NCI-H2081 treated with DMSO at 0.1 percent for 48 hours (cell line): ENCODE measurements at regions not wholly inside any gene's neighbourhood (a gene's known extent, or its start where the extent isn't known, plus 50 kb on each side); places are given as distances from the start of the nearest gene placed in this dataset.

ENCODE experiments used
- DNase-seq: peaks from one replicate; lab custom pipeline; 2025; lab: John Stamatoyannopoulos, UW

GRCh38 chr5:74316064-74316603 is 324.4 kb downstream of the ENC1 start:
- DNase-seq, result no peak

DNA sequence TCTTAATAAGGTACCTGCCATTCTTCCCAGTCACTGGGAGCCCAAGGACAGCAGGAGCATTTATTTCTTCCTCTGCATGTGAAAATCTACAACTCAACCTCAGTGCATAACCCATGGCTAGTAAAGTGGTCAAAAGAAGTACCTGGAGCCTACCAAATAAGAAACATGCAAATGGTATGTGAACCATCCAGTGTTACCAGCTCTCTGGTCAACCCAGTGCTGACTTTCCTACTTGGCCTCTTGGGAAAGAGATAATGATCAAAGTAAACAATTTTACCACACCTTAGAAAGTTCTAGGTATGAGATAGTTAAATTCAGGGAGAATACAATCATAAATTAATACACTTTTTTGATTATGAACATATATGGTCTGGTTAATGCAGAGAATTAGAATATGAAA is 325.6 kb downstream of the ENC1 start:
- DNase-seq, result no peak

GRCh38 chr5:74313896-74314295 is 326.6 kb downstream of the ENC1 start:
- no peak for DNase-seq

GRCh38 chr5:74312746-74313145 is 327.8 kb downstream of the ENC1 start:
- DNase-seq, result no peak

GRCh38 chr5:74311961-74312360 is 328.6 kb downstream of the ENC1 start:
- no peak for DNase-seq

- no peak for DNase-seq
These were observed 329.3 kb downstream of the ENC1 start for GRCh38 chr5:74310997-74311930.

DNA sequence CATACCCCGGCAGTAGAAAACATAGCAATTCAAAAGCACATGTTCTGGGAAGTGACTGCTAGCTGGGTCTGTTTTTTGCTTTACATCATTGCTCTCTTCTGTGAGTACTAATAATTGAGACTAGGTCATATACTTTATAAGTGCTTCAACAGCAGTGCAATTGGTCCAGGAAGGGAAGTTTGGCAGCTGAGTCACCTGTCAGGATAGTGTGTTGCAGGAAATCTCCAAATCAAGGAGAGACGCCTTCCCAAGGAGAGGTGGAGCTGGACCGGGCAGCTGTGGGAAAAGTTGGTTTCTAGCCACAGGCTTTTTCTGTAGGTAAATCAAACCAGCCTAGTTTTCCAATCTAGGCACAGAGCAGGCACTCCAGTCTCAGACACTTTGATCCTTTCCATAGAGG is 330.1 kb downstream of the ENC1 start:
- no peak for DNase-seq

- DNase-seq, result no peak
These were observed 331.5 kb downstream of the ENC1 start for GRCh38 chr5:74309050-74309449.

- DNase-seq, result no peak
These were observed 333.7 kb downstream of the ENC1 start for GRCh38 chr5:74306845-74307244.

DNA sequence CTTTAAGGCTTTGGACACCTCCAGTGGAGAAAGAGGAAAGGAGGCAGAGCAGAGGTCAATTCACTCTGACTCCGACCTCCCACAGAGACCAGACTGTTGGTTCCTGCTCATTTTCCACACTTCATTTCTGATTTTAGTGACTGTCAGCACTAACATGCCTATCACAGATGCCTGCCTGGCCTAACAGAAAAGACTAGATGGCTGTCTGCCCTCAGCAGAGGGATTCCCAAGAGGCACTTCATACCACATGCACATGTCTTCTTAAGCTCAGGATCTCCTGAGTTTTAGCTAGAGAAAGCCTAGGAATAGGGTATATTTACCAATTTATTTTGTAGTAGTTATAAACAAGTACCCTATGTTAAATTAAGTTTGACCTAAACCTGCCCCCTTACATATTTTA is 336.0 kb downstream of the ENC1 start:
- no peak for DNase-seq

GRCh38 chr5:74303578-74303977 is 336.9 kb downstream of the ENC1 start:
- DNase-seq, result no peak

DNA sequence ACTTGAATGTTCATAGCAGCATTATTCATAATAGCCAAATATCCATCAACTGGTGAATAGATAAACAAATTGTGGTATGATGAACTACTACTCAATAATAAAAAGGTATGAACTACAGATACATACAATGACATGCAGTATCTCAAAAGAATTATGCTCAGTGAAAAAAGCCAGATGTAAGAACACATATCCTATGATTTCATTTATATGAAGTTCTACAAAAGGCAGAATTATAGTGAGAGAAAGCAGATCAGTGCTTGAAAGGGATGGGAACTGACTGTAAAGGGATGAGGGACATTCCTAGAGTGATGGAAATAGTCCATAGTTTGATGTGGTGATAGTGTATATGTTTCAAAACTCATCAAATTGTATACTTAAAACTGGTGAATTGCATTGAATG is 339.0 kb downstream of the ENC1 start:
- DNase-seq, result no peak

DNA sequence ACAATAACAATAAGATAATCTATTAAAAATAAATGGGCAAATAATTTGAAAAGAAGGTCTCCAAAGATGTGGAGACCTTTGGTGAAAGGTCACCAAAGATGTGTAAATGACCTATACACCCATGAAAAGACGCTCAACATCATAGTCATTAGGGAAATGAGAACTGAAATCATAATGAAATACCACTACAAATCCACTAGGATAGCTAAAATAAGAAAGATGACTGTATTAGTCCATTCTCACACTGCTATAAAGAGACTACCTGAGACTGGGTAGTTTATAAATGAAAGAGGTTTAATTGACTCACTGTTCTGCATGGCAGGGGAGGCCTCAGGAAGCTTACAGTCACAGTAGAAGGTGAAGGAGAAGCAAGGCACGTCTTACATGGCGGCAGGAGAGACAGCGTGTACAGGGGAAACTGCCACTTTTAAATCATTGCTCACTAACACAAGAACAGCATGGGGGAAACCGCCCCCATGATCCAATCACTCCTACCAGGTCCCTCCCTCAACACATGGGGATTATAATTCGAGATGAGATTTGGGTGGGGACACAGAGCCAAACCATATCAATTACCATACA is 339.6 kb downstream of the ENC1 start:
- DNase-seq, result no peak

DNA sequence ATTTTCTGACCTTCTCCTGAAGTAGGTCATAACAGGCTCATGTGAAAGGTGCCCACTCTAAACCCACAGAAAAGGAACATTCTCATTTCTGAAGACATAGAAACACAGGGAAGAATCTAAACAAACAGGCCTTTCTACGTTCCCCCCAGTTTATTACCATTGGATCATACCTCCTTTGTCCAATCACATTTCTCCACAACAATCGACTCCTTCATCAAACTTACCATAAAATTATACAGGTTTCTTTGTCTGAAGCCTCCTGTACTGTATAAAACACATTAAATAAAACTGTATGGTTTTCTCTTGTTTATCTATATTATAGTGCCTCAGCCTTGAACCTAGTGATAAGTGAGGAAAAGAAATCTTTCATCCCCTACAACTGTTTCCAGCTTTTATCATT is 340.7 kb downstream of the ENC1 start:
- no peak for DNase-seq

DNA sequence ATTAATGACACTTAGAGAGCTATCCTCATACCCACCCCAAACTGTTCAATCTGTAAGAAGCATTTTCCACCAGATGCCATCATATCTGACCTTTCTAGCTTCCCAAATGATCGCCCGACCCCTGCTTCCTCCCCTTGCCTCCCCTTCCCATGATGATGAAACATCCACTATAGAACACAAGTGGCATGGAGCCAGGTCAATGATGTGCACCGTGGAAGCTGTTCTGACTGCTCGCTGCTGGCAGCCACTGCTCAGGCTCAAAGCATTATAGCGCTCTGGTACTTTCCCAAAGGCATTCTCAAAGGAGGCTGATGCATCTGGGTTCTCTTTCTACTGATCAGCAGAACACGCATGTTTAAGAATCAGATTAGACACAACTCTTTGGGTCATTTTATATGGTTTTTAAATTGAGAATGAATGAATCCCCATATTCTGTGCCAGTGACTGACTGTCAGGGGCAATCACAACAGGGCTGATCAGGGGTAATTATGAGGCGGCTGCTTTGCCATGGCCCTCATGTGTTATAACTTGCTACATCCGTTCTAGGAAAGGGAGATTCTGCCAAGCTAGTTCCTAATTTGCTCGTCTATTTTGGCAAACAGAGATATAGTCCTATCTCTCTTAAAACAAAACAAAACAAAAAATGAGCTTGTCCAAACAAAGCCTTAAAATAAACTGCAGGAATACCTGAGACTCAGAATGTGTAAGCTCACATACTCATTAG is 343.7 kb downstream of the ENC1 start:
- DNase-seq, result no peak

- no peak for DNase-seq
These were observed 344.9 kb downstream of the ENC1 start for GRCh38 chr5:74295676-74296075.

GRCh38 chr5:74295141-74295540 is 345.4 kb downstream of the ENC1 start:
- no peak for DNase-seq

DNA sequence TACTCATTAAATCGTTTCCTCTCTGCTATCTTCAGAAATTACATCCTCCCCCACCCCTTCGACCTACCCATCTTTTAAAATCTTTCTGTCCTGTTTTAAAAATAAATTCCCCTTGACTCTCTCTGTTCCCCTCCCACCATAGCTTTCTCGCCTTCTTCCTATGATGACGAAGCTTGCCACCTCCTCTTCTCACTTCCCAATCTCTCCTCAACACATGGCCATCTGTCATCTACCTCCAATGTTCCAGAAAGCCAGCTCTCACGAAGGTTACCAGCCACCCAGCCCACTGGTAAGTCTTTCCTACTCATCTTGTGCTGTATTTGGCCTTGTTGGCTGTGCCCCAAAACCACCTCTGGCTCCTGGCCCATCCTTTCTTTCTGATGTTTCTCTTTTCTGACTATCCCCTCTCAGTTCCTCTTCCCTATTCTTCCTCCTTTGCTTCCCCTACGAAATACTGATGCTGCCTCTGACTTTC is 346.3 kb downstream of the ENC1 start:
- no peak for DNase-seq

GRCh38 chr5:74293182-74293581 is 347.3 kb downstream of the ENC1 start:
- no peak for DNase-seq

DNA sequence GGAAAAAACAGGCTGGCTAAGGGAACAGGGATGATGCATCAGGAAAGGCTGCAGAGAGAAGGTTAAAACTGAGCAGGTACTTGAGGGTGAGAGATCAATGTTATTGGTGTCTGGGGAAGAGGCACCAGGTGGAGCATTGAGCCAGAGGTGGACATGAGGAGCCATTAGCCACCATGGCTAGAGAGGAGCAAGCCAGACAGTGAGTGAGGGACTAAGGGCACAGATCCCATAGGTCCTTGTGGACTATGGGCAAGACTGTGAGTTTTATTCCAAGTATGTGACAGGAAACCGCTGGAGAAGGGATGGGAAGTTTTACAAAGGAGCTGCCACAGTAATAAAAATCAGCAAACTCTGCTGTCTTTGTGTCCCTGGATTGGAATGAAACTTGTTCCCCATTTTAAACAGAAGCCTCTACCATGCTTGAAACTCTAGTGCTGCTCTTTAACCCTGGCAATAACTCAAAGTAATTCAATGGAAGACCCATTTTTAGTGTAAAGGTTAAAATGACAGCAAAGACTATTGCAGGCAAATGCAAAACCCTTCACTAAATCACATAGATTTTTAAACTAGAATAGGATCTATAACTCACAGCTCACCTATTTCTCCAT is 349.8 kb downstream of the ENC1 start:
- DNase-seq, result no peak

DNA sequence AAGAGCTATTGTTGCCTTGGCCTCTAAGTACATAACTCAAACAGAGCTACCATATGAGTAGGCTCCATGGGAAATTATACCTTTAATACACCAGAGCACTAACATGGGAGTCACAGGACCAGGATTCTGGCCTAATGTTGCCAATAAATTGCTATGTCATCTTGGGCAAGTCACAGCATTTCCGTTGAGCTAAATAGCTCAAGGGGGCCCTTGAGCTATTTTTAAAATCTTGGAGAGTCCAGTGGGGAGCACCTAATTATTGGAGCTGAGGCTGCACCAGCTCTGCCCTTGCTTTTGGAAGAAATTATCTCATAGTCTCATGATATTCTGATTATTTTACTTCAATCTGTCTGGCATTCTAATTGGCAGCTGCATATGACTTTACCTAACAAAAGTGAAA is 350.8 kb downstream of the ENC1 start:
- no peak for DNase-seq

DNA sequence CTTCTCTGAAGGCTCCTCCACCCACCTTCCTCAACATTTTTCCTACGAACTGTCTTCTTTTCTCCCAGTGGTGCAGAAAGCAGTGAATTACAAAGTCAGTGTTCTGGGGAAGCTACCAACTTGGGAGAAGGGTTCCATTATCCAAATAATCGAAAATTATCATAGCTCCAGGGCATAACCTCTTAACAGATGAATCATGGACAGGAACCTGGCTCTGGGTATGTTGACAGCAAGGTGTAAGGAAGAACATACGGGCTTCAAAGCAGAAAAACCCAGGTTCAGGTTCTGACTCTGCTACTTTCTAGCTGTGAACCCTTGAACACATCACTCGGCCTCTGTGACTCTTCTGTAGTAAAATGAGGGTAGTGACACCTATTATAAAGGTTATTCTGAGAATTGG is 351.3 kb downstream of the ENC1 start:
- no peak for DNase-seq
